ENCODE measurements at regions not wholly inside any gene's neighbourhood (a gene's known extent, or its start where the extent isn't known, plus 50 kb on each side); places are given as distances from the start of the nearest gene placed in this dataset.

DNA sequence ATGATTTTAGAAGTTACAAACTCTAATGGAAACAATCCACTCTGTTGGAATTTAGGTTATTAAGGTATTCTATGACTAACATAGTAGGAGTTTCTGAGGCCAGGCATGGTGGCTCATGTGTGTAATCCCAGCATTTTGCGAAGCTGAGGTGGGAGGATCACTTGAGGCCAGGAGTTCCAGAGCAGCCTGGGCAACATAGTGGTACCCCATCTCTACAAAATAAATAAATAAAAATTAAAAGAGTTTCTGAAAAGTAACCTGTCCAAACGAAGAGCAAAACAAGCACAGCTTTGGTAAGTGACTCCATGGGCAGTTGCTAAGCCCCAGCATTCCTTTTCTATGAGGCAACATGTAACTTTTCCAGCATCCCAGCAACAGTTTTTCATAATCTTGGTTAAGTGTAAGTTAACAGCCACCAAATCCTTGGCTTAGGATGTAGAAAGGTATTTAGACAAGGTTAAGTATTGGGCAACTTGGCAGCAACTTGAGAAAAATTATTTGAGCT is 86.3 kb downstream of the SOX4 start:
- no peak for TF ChIP-seq CTCF (IDR thresholded peaks at IDR 0.05; ENCODE audit: insufficient read depth, low read depth, low read length, missing control alignments)
- peak; percentile 70 for DNase-seq (ENCODE audit: low read depth)
- H3K4me3 ChIP-seq (ENCODE audit: low read length), result no peak overlapping the region

DNA sequence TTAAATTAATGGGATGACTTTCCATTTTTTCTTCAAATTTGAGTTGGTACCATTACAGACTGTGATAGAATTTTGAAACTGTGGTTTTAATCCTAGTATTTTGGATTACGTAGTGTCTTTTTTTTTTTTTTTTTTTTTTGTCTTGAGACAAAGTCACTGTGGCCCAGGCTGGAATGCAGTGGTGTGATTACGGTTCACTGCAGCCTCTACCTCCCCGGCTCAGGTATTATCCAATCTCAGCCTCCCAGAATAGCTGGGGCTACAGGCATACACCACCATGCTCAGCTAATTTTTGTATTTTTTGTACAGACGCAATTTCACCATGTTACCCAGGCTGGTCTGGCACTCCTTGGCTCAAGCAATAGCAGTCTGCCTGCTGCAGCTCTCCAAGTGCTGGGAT is 87.1 kb downstream of the SOX4 start:
- no peak overlapping the region for H3K4me3 ChIP-seq (ENCODE audit: low read length)
- DNase-seq (ENCODE audit: low read depth), result no peak
- no peak for TF ChIP-seq CTCF (IDR thresholded peaks at IDR 0.05; ENCODE audit: insufficient read depth, low read depth, low read length, missing control alignments)

DNA sequence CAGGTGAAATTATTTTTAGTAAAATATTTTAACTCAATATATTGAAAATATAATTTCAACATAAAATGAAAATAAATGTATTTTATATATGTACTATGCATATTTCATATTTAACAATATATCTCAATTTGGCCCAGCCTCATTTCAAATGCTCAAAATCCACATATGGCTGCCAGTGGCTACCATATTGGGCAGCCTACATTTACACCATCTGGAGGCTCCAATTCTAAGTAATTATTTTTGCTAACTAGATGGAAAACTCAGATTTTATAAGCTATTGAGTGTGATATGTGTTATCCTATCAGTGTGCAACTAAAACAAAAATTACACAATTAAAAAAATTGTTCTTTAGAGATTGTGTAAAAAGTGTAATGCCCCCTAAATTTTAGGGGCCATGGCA is 96.9 kb downstream of the SOX4 start:
- DNase-seq (ENCODE audit: low read depth), result no peak
- TF ChIP-seq CTCF (IDR thresholded peaks at IDR 0.05; ENCODE audit: insufficient read depth, low read depth, low read length, missing control alignments), result no peak

GRCh38 chr6:21691685-21692346 is 98.3 kb downstream of the SOX4 start:
- H3K4me3 ChIP-seq (ENCODE audit: low read length), result no peak overlapping the region
- no peak for TF ChIP-seq CTCF (IDR thresholded peaks at IDR 0.05; ENCODE audit: insufficient read depth, low read depth, low read length, missing control alignments)
- DNase-seq (ENCODE audit: low read depth), result no peak

More for the DNA sequence above, 96.9 kb downstream of the SOX4 start:
- no peak overlapping the region for H3K4me3 ChIP-seq (ENCODE audit: low read length)

DNA sequence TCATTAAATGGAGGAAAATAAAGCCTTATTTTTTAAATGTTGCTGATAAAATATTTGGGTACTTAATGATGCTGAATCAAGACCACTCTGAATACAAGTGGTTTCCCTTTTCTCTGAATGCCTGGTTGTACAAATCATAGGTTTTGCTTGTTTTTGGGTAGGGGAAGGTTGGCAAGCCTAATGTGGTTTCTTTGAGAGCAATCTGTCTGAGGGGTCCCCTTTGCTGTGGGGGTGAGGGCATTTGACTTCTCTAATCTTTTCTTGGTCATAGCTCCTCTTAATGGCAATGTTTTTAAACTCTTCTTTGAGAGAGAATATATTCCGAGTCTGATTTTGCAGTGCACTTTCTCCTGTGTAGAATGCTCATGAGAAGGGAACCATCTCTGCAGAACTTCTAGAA is 99.2 kb downstream of the SOX4 start:
- no peak overlapping the region for H3K4me3 ChIP-seq (ENCODE audit: low read length)
- no peak for TF ChIP-seq CTCF (IDR thresholded peaks at IDR 0.05; ENCODE audit: insufficient read depth, low read depth, low read length, missing control alignments)
- DNase-seq (ENCODE audit: low read depth), result no peak

DNA sequence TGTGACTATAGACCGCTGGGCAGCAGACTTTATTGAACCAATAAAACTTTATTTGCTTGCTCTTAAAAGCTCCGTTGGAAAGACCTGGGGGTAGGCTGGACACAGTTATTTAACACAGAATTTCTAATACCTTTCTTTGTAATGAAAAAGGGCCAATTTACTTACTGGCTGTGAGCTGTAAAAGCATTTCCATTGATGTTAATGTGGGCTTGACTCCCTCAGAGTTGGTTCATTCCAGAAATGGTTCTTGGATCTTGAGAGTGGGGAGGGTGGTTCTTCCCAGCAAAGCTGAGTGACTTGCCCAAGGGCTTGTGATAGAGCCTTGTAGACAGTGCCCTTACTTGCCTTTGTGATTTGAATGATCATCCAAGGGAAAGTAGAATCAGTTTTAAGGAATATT is 100.6 kb downstream of the SOX4 start:
- no peak for TF ChIP-seq CTCF (IDR thresholded peaks at IDR 0.05; ENCODE audit: insufficient read depth, low read depth, low read length, missing control alignments)
- no peak overlapping the region for H3K4me3 ChIP-seq (ENCODE audit: low read length)
- no peak for DNase-seq (ENCODE audit: low read depth)
